Mucosa of stomach (tissue), 1 donor: ENCODE measurements at regions not wholly inside any gene's neighbourhood (a gene's known extent, or its start where the extent isn't known, plus 50 kb on each side); places are given as distances from the start of the nearest gene placed in this dataset.

Source experiments
- H3K27me3 ChIP-seq: one replicate; pipeline ENCODE4 v1.7.0; 2013; ENCODE audit warnings: mild to moderate bottlenecking, low read length; ENCODE audit not compliant: control insufficient read depth, insufficient read depth
- H3K36me3 ChIP-seq: one replicate; pipeline ENCODE4 v1.7.0; 2013; ENCODE audit warnings: low read length; ENCODE audit not compliant: control insufficient read depth, insufficient read depth
- H3K4me1 ChIP-seq: one replicate; pipeline ENCODE4 v1.7.0; 2013; ENCODE audit warnings: mild to moderate bottlenecking, low read length; ENCODE audit not compliant: control insufficient read depth, insufficient read depth
- H3K4me3 ChIP-seq: one replicate; pipeline ENCODE4 v1.7.0; 2013; ENCODE audit warnings: low read length
- H3K9ac ChIP-seq: one replicate; pipeline ENCODE4 v1.7.0; 2013; ENCODE audit warnings: mild to moderate bottlenecking, low read length, moderate library complexity
- H3K9me3 ChIP-seq: one replicate; pipeline ENCODE4 v1.7.0; 2013; ENCODE audit warnings: mild to moderate bottlenecking, low read length, moderate library complexity; ENCODE audit not compliant: control insufficient read depth
- donor health status: Pancreatic carcinoma.

GRCh38 chr12:24407884-24408283, 458.4 kb upstream of the SOX5 start:
- no peaks in the 10 kb centered on the region for H3K36me3 ChIP-seq
- no peaks in the 10 kb centered on the region for H3K27me3 ChIP-seq
- no peaks in the 10 kb centered on the region for H3K9me3 ChIP-seq
- H3K4me3 ChIP-seq, result no peak overlapping the region
- H3K4me1 ChIP-seq, result no peaks in the 10 kb centered on the region
- no peak overlapping the region for H3K9ac ChIP-seq

- Histone ChIP-seq H3K27me3 (no peaks in the 10 kb centered on the region), H3K4me3 (no peak overlapping the region), H3K4me1 (no peaks in the 10 kb centered on the region), H3K9me3 (no peaks in the 10 kb centered on the region), H3K9ac (no peak overlapping the region), H3K36me3 (no peaks in the 10 kb centered on the region)
Observed at GRCh38 chr12:24404086-24404815, 454.8 kb upstream of the SOX5 start.

DNA sequence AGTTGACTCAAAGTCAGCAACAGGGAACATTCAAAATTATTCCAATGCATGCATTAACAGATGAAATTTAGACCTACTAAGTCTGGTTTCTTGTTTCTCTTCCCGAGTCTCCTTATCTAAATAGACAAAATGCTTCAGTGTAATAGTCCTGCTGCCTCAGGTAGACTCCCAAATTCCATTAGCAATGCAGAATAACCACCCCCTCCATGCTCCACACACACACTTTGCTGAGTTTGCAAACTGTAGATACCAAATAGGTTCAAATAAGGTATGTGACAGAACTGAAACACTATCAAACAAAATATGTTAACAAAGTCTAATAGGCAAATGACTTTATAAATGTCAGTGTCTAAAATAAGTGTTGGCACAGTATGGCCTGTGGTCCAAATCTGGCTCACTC, 451.1 kb upstream of the SOX5 start:
- Histone ChIP-seq H3K4me3 (no peak overlapping the region), H3K9me3 (no peaks in the 10 kb centered on the region), H3K36me3 (no peaks in the 10 kb centered on the region), H3K9ac (no peak overlapping the region), H3K4me1 (no peaks in the 10 kb centered on the region), H3K27me3 (no peaks in the 10 kb centered on the region)

- Histone ChIP-seq H3K27me3 (no peaks in the 10 kb centered on the region), H3K4me1 (no peaks in the 10 kb centered on the region), H3K36me3 (no peaks in the 10 kb centered on the region), H3K4me3 (no peak overlapping the region), H3K9me3 (no peaks in the 10 kb centered on the region), H3K9ac (no peak overlapping the region)
Observed at GRCh38 chr12:24398605-24399004, 449.1 kb upstream of the SOX5 start.

DNA sequence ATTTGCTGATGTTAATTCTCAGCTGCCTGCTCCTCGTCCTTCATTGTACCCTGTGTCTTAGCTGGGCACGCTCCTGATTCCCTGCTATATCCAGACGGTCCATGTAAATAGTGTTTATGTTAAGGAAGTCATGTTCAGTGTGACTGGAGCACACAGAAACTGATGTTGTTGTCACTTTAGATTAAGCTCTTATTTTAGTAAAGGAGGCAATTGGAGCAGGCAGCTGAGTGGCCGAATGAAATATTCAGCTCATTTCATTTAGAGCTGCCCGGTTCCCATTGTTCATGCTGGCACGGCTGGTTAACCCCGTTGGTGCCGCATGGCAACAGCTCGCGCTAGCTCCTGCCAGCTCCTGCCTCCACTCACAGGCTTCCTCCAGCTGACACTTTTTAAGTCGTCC, 446.8 kb upstream of the SOX5 start:
- no peak overlapping the region for H3K4me3 ChIP-seq
- H3K4me1 ChIP-seq, result no peaks in the 10 kb centered on the region
- H3K27me3 ChIP-seq, result no peaks in the 10 kb centered on the region
- H3K9ac ChIP-seq, result no peak overlapping the region
- H3K9me3 ChIP-seq, result no peaks in the 10 kb centered on the region
- H3K36me3 ChIP-seq, result no peaks in the 10 kb centered on the region

- no peaks in the 10 kb centered on the region for H3K36me3 ChIP-seq
- H3K9ac ChIP-seq, result no peak overlapping the region
- H3K4me3 ChIP-seq, result no peak overlapping the region
- no peaks in the 10 kb centered on the region for H3K27me3 ChIP-seq
- no peaks in the 10 kb centered on the region for H3K9me3 ChIP-seq
- no peaks in the 10 kb centered on the region for H3K4me1 ChIP-seq
Observed at GRCh38 chr12:24394246-24394645, 444.8 kb upstream of the SOX5 start.

DNA sequence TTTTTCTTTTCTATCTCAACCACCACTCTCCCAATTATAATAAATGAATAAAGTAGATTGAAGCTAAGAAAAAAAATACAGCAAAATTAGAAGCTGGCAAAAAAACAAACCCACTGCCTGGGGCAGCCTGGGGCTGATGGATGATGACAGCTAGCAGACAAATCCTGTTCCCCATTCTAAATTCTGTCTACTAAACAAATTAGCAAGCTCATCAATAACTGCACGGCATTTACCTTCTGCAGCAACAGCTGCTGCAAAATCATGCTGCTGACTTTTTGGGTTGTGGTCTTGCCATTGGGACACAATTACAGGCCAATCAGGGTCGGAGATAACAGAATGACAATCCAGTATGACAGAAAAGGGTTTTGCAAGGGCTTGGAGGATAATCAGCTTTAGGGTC, 443.6 kb upstream of the SOX5 start:
- no peaks in the 10 kb centered on the region for H3K27me3 ChIP-seq
- no peaks in the 10 kb centered on the region for H3K36me3 ChIP-seq
- no peak overlapping the region for H3K4me3 ChIP-seq

GRCh38 chr12:24389394-24389793, 439.9 kb upstream of the SOX5 start:
- Histone ChIP-seq H3K4me1 (no peaks in the 10 kb centered on the region), H3K9me3 (no peaks in the 10 kb centered on the region), H3K36me3 (no peaks in the 10 kb centered on the region), H3K9ac (no peak overlapping the region), H3K27me3 (no peaks in the 10 kb centered on the region), H3K4me3 (no peak overlapping the region)

More for the DNA sequence above, 443.6 kb upstream of the SOX5 start:
- Histone ChIP-seq H3K9me3 (no peaks in the 10 kb centered on the region), H3K4me1 (no peaks in the 10 kb centered on the region), H3K9ac (no peak overlapping the region)

DNA sequence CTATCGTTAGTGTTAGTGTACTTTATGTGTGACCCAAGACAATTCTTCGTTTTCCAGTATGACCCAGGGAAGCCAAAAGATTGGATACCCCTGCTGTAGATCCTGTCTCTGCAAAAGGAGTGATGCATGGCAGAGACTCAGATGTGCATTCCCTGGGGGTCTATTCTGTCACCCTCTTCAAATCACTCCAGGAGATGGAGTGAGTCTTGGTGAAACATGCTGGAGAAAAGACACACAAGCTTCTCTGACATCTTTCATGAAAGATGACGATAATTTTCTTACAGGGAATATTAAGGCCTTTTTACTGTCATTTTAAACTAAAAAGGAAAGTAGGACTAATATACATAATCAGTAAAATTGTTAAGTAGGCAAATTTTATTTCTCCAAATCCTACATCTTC, 437.9 kb upstream of the SOX5 start:
- Histone ChIP-seq H3K36me3 (no peaks in the 10 kb centered on the region), H3K4me3 (no peak overlapping the region), H3K4me1 (no peaks in the 10 kb centered on the region), H3K9me3 (no peaks in the 10 kb centered on the region), H3K9ac (no peak overlapping the region), H3K27me3 (no peaks in the 10 kb centered on the region)

- Histone ChIP-seq H3K9me3 (no peaks in the 10 kb centered on the region), H3K4me3 (no peak overlapping the region), H3K9ac (no peak overlapping the region), H3K4me1 (no peaks in the 10 kb centered on the region), H3K36me3 (no peaks in the 10 kb centered on the region), H3K27me3 (no peaks in the 10 kb centered on the region)
Observed at GRCh38 chr12:24386836-24387235, 437.4 kb upstream of the SOX5 start.

DNA sequence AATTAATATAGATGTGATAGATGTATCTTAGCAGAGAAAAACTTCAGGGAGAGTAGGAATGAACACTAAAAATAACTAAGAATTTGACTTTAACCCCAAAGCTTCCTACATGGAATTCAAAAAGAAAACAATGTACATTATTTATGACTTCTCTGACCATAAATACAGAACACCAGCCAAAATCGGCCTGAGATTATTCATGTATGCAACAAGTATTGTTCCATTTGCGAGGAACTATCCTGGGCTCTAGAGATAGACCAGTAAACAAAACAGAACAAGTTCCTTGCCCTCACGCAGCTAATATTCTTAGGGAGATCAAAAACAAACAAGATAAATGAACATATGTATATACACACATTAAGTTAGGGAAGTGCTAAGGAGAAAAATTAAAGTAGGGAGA, 432.3 kb upstream of the SOX5 start:
- no peaks in the 10 kb centered on the region for H3K27me3 ChIP-seq
- no peaks in the 10 kb centered on the region for H3K36me3 ChIP-seq
- H3K9me3 ChIP-seq, result no peaks in the 10 kb centered on the region
- H3K9ac ChIP-seq, result no peak overlapping the region
- H3K4me1 ChIP-seq, result no peaks in the 10 kb centered on the region
- H3K4me3 ChIP-seq, result no peak overlapping the region

DNA sequence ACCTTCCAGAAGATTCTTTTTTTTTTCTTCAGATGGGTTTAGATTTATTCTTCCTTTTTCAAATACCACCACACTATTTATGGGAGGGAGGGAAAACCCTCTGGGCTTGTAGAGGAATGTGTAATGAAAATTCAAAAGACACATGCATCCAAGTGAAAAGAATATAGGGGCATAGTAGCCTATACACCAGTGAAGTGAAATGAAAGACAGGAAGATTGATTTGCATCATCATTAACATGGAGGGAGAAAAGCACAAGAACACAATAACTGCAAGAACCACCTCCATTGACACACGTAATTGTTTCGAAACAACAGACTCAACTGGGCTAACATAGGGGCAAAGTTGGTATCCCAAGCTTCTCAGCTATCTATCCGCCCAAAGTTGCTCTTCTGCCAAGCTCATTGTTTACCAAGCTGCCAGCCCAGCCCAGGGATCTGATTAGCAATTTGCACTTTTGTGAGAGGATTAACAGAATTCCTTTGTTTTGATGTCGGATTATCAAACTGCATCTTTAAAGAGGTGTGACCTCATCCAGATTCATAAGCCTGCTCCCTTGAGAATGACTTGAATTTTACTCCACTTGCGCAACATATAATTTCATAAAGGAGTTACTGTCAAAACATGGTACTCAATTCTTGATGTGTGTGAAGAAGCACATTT, 430.5 kb upstream of the SOX5 start:
- Histone ChIP-seq H3K36me3 (no peaks in the 10 kb centered on the region), H3K4me3 (no peak overlapping the region), H3K9ac (no peak overlapping the region), H3K27me3 (no peaks in the 10 kb centered on the region), H3K9me3 (no peaks in the 10 kb centered on the region), H3K4me1 (no peaks in the 10 kb centered on the region)
